SU-DHL-6 (cell line): ENCODE measurements at regions not wholly inside any gene's neighbourhood (a gene's known extent, or its start where the extent isn't known, plus 50 kb on each side); places are given as distances from the start of the nearest gene placed in this dataset.

ENCODE experiments used
- EZH2phosphoT487 ChIP-seq: fragments of 200-600 bp; sonication (generic), shearing (Covaris generic); conservative IDR thresholded peaks from 2 replicates; pipeline ENCODE4 v1.6.1; 2018; ENCODE audit warnings: mild to moderate bottlenecking, antibody characterized with exemption, low read length, moderate library complexity, mixed read lengths
- TF ChIP-seq, protein P1 (sequence below): fragments of 200-600 bp; sonication (generic); IDR thresholded peaks from one replicate; pipeline ENCODE4 v1.5.1; 2017; ENCODE audit warnings: antibody characterized with exemption, mild to moderate bottlenecking, low read length, moderate library complexity; ENCODE audit not compliant: insufficient read depth, poor library complexity, severe bottlenecking

DNA sequence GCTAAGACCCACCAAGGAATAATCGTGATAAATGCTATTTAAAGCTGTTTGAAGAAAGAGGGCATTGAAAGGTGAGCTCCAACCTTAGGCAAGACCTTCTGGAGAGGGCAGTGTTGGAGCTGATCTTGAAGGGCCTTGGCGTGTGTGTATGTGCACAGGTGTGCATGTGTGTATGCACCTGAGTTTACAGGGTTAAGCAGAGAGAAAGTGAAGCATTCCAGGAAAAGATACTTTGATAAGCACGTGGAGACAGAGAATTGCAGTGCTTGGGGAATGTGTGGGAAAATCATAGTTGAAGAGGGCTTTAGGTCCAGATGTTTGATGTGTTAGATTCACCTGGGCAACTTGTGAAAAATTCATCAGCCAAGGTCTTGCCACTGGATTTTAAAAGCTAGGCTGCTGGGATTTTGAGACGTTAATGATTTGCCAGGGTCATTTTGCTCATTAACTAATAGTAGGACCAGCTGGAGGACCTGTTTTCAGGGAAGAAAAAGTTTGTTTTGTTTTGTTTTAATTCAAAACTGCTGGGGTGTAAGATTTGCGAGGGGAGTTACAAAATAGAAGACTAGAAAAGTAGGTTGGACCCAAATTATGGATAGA, 78.3 kb upstream of the ANKRD55 start:
- TF ChIP-seq, protein P1, sequence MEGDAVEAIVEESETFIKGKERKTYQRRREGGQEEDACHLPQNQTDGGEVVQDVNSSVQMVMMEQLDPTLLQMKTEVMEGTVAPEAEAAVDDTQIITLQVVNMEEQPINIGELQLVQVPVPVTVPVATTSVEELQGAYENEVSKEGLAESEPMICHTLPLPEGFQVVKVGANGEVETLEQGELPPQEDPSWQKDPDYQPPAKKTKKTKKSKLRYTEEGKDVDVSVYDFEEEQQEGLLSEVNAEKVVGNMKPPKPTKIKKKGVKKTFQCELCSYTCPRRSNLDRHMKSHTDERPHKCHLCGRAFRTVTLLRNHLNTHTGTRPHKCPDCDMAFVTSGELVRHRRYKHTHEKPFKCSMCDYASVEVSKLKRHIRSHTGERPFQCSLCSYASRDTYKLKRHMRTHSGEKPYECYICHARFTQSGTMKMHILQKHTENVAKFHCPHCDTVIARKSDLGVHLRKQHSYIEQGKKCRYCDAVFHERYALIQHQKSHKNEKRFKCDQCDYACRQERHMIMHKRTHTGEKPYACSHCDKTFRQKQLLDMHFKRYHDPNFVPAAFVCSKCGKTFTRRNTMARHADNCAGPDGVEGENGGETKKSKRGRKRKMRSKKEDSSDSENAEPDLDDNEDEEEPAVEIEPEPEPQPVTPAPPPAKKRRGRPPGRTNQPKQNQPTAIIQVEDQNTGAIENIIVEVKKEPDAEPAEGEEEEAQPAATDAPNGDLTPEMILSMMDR = no peak
- no peak for TF ChIP-seq EZH2phosphoT487
